ENCODE measurements at regions not wholly inside any gene's neighbourhood (a gene's known extent, or its start where the extent isn't known, plus 50 kb on each side); places are given as distances from the start of the nearest gene placed in this dataset.
"Not testable (repeated sequence)": the region's sequence is repeated elsewhere in the genome, so short reads cannot be mapped to it uniquely, and the experiment has no call there.

- no peak for FAIRE-seq
- no peak for TF ChIP-seq CTCF (IDR thresholded peaks at IDR 0.05; ENCODE audit: insufficient read depth, low read length, severe bottlenecking)
- Histone ChIP-seq H3K4me3 (ENCODE audit: low read depth, low read length) (no peak overlapping the region), H3K27me3 (ENCODE audit: control insufficient read depth, insufficient read depth, low read length) (no peaks in the 10 kb centered on the region), H3K36me3 (ENCODE audit: control insufficient read depth, insufficient read depth, low read length) (no peaks in the 10 kb centered on the region)
- no peak for DNase-seq (ENCODE audit: low read depth)
Observed at GRCh38 chr4:171242831-171243230, 570.4 kb upstream of the GALNTL6 start.

- FAIRE-seq (no peak), DNase-seq (ENCODE audit: low read depth) (no peak)
- Histone ChIP-seq H3K4me3 (ENCODE audit: low read depth, low read length) (no peak overlapping the region), H3K27me3 (ENCODE audit: control insufficient read depth, insufficient read depth, low read length) (no peaks in the 10 kb centered on the region), H3K36me3 (ENCODE audit: control insufficient read depth, insufficient read depth, low read length) (no peaks in the 10 kb centered on the region)
- no peak for TF ChIP-seq CTCF (IDR thresholded peaks at IDR 0.05; ENCODE audit: insufficient read depth, low read length, severe bottlenecking)
Observed at GRCh38 chr4:171239196-171239595, 574.0 kb upstream of the GALNTL6 start.

DNA sequence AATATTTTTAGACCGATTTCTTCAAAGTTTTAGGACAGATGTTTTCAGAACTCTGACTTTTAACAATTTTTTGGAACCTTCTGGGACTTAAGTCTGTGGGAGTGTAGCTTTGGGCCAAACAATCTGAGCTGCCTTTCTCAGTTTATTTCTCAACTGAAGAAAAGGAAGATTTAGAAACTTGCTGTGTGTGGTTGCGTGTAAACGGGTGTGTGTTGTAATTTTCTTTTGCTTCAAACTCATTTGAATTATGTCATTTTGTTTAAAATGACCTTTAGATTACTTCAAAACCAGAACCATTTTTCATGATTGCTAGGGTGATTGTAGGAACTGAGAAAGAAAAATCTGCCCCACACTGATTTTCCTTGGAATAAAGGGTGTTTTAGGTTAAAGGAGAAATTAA lies 577.7 kb upstream of the GALNTL6 start:
- FAIRE-seq: no peak
- Histone ChIP-seq H3K27me3 (ENCODE audit: control insufficient read depth, insufficient read depth, low read length) (no peaks in the 10 kb centered on the region), H3K4me3 (ENCODE audit: low read depth, low read length) (no peak overlapping the region), H3K36me3 (ENCODE audit: control insufficient read depth, insufficient read depth, low read length) (no peaks in the 10 kb centered on the region)
- no peak for DNase-seq (ENCODE audit: low read depth)
- no peak for TF ChIP-seq CTCF (IDR thresholded peaks at IDR 0.05; ENCODE audit: insufficient read depth, low read length, severe bottlenecking)

- H3K36me3 ChIP-seq (ENCODE audit: control insufficient read depth, insufficient read depth, low read length); H3K27me3 ChIP-seq (ENCODE audit: control insufficient read depth, insufficient read depth, low read length); FAIRE-seq; H3K4me3 ChIP-seq (ENCODE audit: low read depth, low read length); DNase-seq (ENCODE audit: low read depth): not testable (repeated sequence)
Observed at GRCh38 chr4:171229354-171229753, 583.9 kb upstream of the GALNTL6 start.

- FAIRE-seq (no peak), DNase-seq (ENCODE audit: low read depth) (no peak)
- TF ChIP-seq CTCF (IDR thresholded peaks at IDR 0.05; ENCODE audit: insufficient read depth, low read length, severe bottlenecking): no peak
- H3K36me3 ChIP-seq (ENCODE audit: control insufficient read depth, insufficient read depth, low read length): no peaks in the 10 kb centered on the region
- no peak overlapping the region for H3K4me3 ChIP-seq (ENCODE audit: low read depth, low read length)
- no peaks in the 10 kb centered on the region for H3K27me3 ChIP-seq (ENCODE audit: control insufficient read depth, insufficient read depth, low read length)
Observed at GRCh38 chr4:171221181-171221580, 592.0 kb upstream of the GALNTL6 start.

DNA sequence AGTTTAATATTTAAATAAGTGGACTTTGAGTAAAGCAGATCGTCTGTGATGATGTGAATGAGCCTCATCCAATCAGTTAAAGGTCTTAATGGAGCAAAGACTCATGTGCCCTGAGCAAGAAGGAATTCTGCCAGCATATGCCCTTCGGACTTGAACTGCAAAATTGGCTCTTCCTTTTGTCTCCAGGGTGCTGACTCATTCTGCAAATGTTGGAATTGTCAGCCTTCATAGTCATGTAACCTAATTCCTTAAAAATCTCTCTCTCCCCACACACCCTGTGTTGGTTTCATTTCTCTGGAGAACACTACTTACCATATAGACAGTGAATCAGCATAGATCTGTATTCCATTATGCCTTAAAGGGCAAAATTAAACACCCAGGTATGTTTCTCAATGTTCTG lies 609.8 kb upstream of the GALNTL6 start:
- FAIRE-seq (no peak), DNase-seq (ENCODE audit: low read depth) (peak; percentile 43)
- Histone ChIP-seq H3K27me3 (ENCODE audit: control insufficient read depth, insufficient read depth, low read length) (no peaks in the 10 kb centered on the region), H3K4me3 (ENCODE audit: low read depth, low read length) (no peak overlapping the region), H3K36me3 (ENCODE audit: control insufficient read depth, insufficient read depth, low read length) (no peaks in the 10 kb centered on the region)
- TF ChIP-seq CTCF (IDR thresholded peaks at IDR 0.05; ENCODE audit: insufficient read depth, low read length, severe bottlenecking): no peak

All from bronchial epithelial cell (primary cell).